ENCODE measurements at regions not wholly inside any gene's neighbourhood (a gene's known extent, or its start where the extent isn't known, plus 50 kb on each side); places are given as distances from the start of the nearest gene placed in this dataset.

GRCh38 chr16:63921737-63922295 lies 1200.0 kb downstream of the CDH11 start:
- TF ChIP-seq CTCF (IDR thresholded peaks at IDR 0.05): no peak
- no peak for TF ChIP-seq POLR2A (IDR thresholded peaks at IDR 0.05)

Data from vagina (tissue), 2 donors.